GM12878 (cell line): ENCODE measurements at regions not wholly inside any gene's neighbourhood (a gene's known extent, or its start where the extent isn't known, plus 50 kb on each side); places are given as distances from the start of the nearest gene placed in this dataset.

Experiments used
- BACH1 ChIP-seq: fragments of 450-650 bp; IDR thresholded peaks from 2 replicates; pipeline ENCODE4 v1.6.1; 2017; ENCODE audit warnings: mild to moderate bottlenecking, borderline replicate concordance
- MAX ChIP-seq: IDR thresholded peaks from 2 replicates; pipeline ENCODE4 v1.6.1; 2012; ENCODE audit warnings: low read depth, low read length, improper control_type of control experiment
- POLR2A ChIP-seq: IDR thresholded peaks from 2 replicates; pipeline ENCODE4 v1.6.1; 2011; ENCODE audit warnings: low read depth, mild to moderate bottlenecking, low read length
- PRDM15 ChIP-seq: fragments of 450-650 bp; formaldehyde crosslinking; IDR thresholded peaks from 2 replicates; pipeline ENCODE4 v1.4.0; 2020; ENCODE audit warnings: mild to moderate bottlenecking, moderate library complexity
- TAF1 ChIP-seq: IDR thresholded peaks from 2 replicates; pipeline ENCODE4 v1.6.1; 2011; ENCODE audit warnings: mild to moderate bottlenecking, low read depth, low read length, borderline replicate concordance
- YY1 ChIP-seq: IDR thresholded peaks from 2 replicates; pipeline ENCODE4 v1.6.1; 2011; ENCODE audit warnings: low read depth, mild to moderate bottlenecking, low read length

GRCh38 chr5:176732306-176732705 is 78.1 kb upstream of the UNC5A start:
- TF ChIP-seq POLR2A: no peak
- TF ChIP-seq TAF1: no peak
- TF ChIP-seq BACH1: no peak
- no peak for TF ChIP-seq YY1
- TF ChIP-seq PRDM15: no peak
- TF ChIP-seq MAX: no peak
